Tibial nerve (tissue), 4 donors: ENCODE measurements at regions not wholly inside any gene's neighbourhood (a gene's known extent, or its start where the extent isn't known, plus 50 kb on each side); places are given as distances from the start of the nearest gene placed in this dataset.

ENCODE experiments used
- DNase-seq, 2 donors: peaks; one replicate each; pipeline ENCODE4 v3.0.0-alpha.2; 2019; ENCODE audit warnings: low spot score in 2 of 2
- H3K27ac ChIP-seq, 4 donors: fragments of 200-600 bp; sonication (generic) in 3 of 4; one replicate each; pipeline ENCODE4 v1.5.1; 2017 to 2019; ENCODE audit warnings: mild to moderate bottlenecking in 1 of 4
- H3K27me3 ChIP-seq, 2 donors: fragments of 200-600 bp; sonication (generic) in 1 of 2; one replicate each; pipeline versions ENCODE4 v1.5.1 to v1.6.0; 2017 to 2019
- H3K36me3 ChIP-seq, 3 donors: fragments of 200-600 bp; sonication (generic); one replicate each; pipeline ENCODE4 v1.5.1; 2018 to 2019
- H3K4me1 ChIP-seq, 4 donors: fragments of 200-600 bp; sonication (generic) in 3 of 4; one replicate each; pipeline ENCODE4 v1.5.1; 2017 to 2019
- H3K4me3 ChIP-seq, 4 donors: fragments of 200-600 bp; sonication (generic) in 3 of 4; one replicate each; pipeline ENCODE4 v1.5.1; 2017 to 2019; ENCODE audit warnings: mild to moderate bottlenecking in 1 of 4, moderate library complexity in 1 of 4
- H3K9me3 ChIP-seq, 4 donors: fragments of 200-600 bp; sonication (generic) in 3 of 4; one replicate each; pipeline ENCODE4 v1.5.1; 2017 to 2019
- CTCF ChIP-seq, 5 experiments: fragments of 200-600 bp in 3 of 5; fragments of 450-650 bp in 2 of 5; sonication (generic) in 3 of 5; IDR thresholded peaks; one replicate each; pipeline ENCODE4 v1.5.1; 2016 to 2019; ENCODE audit warnings: antibody characterized with exemption in 5 of 5, mild to moderate bottlenecking in 3 of 5, moderate library complexity in 2 of 5
- EP300 ChIP-seq, 2 donors: sonication (generic); formaldehyde crosslinking; IDR thresholded peaks; one replicate each; pipeline ENCODE4 v1.6.1; 2017; ENCODE audit warnings: antibody characterized with exemption in 2 of 2, mild to moderate bottlenecking in 1 of 2
- POLR2A ChIP-seq, 2 donors: fragments of 450-650 bp; IDR thresholded peaks; one replicate each; pipeline ENCODE4 v1.6.1; 2017; ENCODE audit warnings: antibody characterized with exemption in 2 of 2, mild to moderate bottlenecking in 2 of 2, moderate library complexity in 2 of 2
- WGBS, 2 donors: methylation state at CpG; one replicate each; pipeline ENCODE4 v1.1.5; 2018; 5-methylcytosine and 5-hydroxymethylcytosine counted together

- Histone ChIP-seq H3K27me3 (no peaks in the 10 kb centered on the region), H3K36me3 (no peaks in the 10 kb centered on the region), H3K27ac (no peak overlapping the region), H3K4me3 (no peak overlapping the region), H3K9me3 (no peaks in the 10 kb centered on the region), H3K4me1 (no peaks in the 10 kb centered on the region)
- TF ChIP-seq CTCF (IDR thresholded peaks at IDR 0.05) (no peak), EP300 (IDR thresholded peaks at IDR 0.05) (no peak), POLR2A (IDR thresholded peaks at IDR 0.05) (no peak)
- no peak for DNase-seq
- 63 to 77% methylated on average over 3 of the region's 3 CpGs for WGBS, 2 donors
Measured at GRCh38 chr12:20274008-20274407, 94.3 kb upstream of the PDE3A start.

- Histone ChIP-seq H3K36me3 (no peaks in the 10 kb centered on the region), H3K4me1 (no peaks in the 10 kb centered on the region), H3K27me3 (no peaks in the 10 kb centered on the region), H3K27ac (no peak overlapping the region), H3K4me3 (no peak overlapping the region), H3K9me3 (no peaks in the 10 kb centered on the region)
- WGBS, 2 donors, result 91 to 96% methylated on average over 4 of the region's 4 CpGs
- no peak for DNase-seq
- TF ChIP-seq CTCF (IDR thresholded peaks at IDR 0.05), result no peak
Measured at GRCh38 chr12:20278276-20278675, 90.1 kb upstream of the PDE3A start.

GRCh38 chr12:20280515-20280914, 87.8 kb upstream of the PDE3A start:
- no peaks in the 10 kb centered on the region for H3K36me3 ChIP-seq
- no peak for DNase-seq
- H3K27ac ChIP-seq, result no peak overlapping the region
- no peaks in the 10 kb centered on the region for H3K27me3 ChIP-seq
- no peaks in the 10 kb centered on the region for H3K9me3 ChIP-seq
- TF ChIP-seq CTCF (IDR thresholded peaks at IDR 0.05), result no peak
- no peak for TF ChIP-seq EP300 (IDR thresholded peaks at IDR 0.05)
- TF ChIP-seq POLR2A (IDR thresholded peaks at IDR 0.05), result no peak
- WGBS, 2 donors, result 71 to 82% methylated on average over 3 of the region's 3 CpGs
- no peak overlapping the region for H3K4me3 ChIP-seq
- H3K4me1 ChIP-seq, result no peaks in the 10 kb centered on the region

- no peak for DNase-seq
- TF ChIP-seq CTCF (IDR thresholded peaks at IDR 0.05) (no peak), EP300 (IDR thresholded peaks at IDR 0.05) (no peak), POLR2A (IDR thresholded peaks at IDR 0.05) (no peak)
- Histone ChIP-seq H3K4me1 (no peaks in the 10 kb centered on the region), H3K27ac (no peak overlapping the region), H3K4me3 (no peak overlapping the region), H3K36me3 (no peaks in the 10 kb centered on the region), H3K27me3 (no peaks in the 10 kb centered on the region), H3K9me3 (no peaks in the 10 kb centered on the region)
Measured at GRCh38 chr12:20282401-20282800, 85.9 kb upstream of the PDE3A start.

- Histone ChIP-seq H3K36me3 (no peaks in the 10 kb centered on the region), H3K27ac (no peak overlapping the region), H3K4me1 (no peaks in the 10 kb centered on the region), H3K4me3 (no peak overlapping the region), H3K27me3 (no peaks in the 10 kb centered on the region), H3K9me3 (no peaks in the 10 kb centered on the region)
- no peak for TF ChIP-seq EP300 (IDR thresholded peaks at IDR 0.05)
- TF ChIP-seq POLR2A (IDR thresholded peaks at IDR 0.05), result no peak
- no peak for TF ChIP-seq CTCF (IDR thresholded peaks at IDR 0.05)
- 88 to 92% methylated on average over 1 of the region's 1 CpG for WGBS, 2 donors
- no peak for DNase-seq
Measured at GRCh38 chr12:20283482-20283881, 84.9 kb upstream of the PDE3A start.
